Esophagus mucosa (tissue), 1 donor: ENCODE measurements at regions not wholly inside any gene's neighbourhood (a gene's known extent, or its start where the extent isn't known, plus 50 kb on each side); places are given as distances from the start of the nearest gene placed in this dataset.

Source experiments
- ATAC-seq: fragments of 200-7000 bp; cut with Tn5 transposase; one replicate; pipeline ENCODE4 v1.9.1; 2020
- donor health status: DM: yes; HTN: yes; CAD: no.

DNA sequence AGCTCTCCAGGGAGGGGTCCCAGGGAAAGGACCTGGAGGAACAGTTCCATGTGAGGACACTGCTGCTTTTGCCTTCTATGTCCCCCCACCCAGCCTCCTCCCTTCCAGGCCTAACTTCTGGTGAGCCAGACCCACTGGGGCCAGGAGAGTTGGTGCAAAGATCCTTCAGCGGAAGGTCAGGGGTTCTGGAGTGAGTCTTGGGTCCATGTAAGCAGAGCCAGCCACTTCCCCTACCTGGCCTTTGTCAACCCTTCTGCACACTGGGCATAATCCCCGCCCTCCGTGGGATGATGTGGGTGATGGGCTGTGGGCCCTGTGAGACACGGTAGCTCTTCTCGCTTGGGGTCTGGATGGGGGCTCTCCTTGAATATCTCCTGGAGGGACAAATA lies 76.9 kb downstream of the RHOB start:
- ATAC-seq: no peak

DNA sequence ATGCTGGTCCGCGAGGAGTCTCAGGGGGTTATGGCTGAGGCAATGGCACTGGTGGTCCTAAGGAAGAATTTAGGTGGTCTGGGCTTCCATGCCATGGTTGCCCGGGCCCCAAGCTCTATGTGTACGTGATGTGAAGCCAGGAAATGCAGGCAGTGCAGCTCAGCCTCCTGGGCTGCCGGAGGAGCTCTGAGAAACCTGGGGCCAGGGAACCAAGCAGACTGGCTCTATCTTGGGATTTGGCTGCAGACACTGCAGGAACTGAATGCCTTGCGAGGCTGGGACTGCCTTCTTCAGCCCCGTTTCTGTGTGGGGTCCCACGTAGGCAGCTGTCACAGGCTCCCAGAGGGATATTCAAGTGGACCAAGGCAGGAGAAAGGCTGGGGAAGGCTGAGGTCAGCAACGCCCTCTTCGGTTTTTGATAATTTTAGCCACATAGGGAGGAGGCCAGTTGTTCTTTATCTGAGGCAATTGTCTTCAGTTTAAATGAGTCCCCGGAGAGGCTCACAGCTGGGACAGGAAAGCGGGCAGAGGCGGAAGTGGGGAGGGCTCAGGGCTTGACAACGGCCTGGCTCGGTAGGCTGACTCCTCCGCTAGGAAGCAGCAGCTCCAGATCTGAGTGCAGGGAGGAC lies 77.7 kb downstream of the RHOB start:
- ATAC-seq: peak; percentile 24

DNA sequence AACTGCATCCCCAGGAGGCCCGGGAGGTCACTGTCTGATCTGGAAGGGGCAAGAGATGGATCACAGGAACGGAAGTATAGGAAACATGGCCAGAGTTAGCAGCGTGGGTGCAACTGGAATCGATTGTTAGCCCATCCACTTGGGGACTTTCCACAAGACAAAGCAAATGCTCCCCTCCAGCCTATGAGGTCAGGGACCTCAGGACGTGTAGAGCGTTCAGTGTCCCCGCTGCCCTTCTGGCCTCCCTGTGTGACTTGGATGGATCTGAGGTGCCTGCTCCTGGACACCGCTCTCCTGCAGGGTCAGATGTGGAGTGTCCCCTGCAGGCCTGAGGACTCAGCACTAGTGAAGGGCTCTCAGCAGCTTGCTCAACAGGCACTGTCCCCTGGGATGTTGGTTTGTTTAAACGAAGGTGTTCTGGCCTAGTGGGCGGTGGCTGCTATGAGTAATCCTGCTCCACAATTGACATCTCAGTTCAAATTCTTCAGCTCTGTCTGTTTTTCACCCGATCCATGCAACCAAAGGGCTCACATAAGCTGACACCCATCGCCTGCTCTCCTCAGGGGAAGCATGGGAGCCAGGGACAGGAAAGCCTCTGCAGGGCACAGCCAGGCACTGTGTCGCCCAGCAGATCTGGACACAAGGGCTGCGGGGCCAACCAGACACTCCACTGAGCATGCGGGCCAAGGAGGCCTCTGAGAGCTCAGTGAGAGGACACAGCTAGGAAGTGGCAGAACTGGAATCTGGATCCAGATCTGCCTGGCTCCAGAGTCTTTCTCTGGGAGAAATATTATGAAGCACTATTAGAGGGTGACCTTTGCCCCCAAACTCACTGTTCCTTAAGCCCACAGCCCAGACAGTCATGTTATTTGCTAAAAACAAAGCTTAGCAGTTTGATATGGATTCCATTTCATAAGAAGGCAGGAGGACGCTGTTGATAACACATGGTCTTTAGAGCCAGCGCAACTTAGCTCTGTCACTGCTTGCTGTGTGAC lies 78.5 kb downstream of the RHOB start:
- peak; percentile 59 for ATAC-seq

DNA sequence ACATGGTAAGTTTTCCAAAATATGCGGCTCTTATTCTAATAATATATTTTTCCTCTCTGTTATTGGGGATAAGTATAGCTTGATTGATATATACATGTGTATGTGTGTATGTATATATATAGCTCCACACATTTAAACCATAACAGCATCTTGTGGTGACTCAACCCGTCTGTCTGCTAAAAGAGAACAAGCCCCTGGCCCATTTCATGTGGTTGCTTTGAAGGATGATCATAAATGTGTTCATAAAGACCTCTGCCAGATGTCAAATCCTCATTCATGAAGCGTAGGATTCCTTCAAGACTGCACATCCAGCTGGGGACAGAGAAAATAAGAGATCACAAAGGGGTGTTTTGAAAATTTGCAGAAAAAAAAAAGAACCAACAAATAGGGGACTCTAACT lies 79.3 kb downstream of the RHOB start:
- no peak for ATAC-seq

DNA sequence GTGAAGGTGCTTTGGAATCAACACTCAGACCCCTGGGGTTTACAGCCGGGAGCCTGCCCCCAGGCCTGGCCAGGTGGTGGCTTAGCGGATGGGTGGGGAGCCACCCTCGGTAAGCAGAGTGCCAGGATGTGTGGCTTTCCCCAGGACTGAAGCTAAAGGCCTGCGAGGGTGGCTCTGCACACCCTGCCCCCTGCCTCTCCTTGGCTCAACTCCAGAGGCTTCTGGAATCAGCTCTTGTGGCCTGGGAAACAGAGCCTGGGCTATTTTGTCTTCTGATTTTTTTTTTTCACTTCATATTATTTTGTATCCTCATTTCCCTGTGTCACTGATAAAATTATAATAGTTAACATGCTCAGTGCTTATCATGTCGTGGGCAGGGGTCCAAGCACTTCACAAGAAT lies 79.8 kb downstream of the RHOB start:
- ATAC-seq: no peak

DNA sequence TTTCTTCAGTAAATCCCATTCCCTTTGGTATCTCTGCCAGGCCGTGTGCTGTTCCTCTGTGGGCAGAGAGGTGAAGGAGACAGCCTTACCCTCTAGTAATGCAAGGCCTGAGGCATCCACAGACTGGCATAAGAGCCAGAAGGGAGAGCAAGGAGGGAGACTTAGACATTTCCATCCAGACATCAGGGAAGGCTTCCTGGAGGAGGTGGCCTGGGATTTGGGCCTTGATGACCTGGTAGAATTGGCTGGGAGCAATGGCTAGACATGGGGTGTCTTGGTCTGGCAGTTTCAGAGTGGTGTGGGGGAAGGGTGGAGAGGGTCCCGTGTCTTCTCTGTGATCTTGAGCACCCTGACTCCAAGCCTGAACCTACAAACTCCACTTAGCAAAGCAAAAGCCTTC lies 81.8 kb downstream of the RHOB start:
- no peak for ATAC-seq

DNA sequence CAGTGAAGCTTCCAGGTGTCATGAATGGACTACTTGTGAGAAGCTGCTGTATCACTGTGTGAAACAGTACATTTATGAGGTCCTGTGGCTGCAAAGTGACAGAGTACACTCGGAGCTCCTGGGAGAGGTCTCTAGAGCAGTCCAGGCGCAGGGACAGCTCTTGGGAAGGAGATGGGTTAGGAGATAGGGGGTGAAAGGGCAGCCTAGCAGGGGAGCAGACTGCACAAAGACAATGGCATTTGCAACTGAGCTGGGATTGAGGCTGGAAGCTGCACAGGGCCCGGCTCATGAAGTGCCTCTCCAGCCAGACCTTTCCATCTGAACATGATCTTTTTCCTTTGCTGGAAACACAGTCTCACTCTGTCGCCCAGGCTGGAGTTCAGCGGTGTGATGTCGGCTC lies 83.6 kb downstream of the RHOB start:
- ATAC-seq: no peak

DNA sequence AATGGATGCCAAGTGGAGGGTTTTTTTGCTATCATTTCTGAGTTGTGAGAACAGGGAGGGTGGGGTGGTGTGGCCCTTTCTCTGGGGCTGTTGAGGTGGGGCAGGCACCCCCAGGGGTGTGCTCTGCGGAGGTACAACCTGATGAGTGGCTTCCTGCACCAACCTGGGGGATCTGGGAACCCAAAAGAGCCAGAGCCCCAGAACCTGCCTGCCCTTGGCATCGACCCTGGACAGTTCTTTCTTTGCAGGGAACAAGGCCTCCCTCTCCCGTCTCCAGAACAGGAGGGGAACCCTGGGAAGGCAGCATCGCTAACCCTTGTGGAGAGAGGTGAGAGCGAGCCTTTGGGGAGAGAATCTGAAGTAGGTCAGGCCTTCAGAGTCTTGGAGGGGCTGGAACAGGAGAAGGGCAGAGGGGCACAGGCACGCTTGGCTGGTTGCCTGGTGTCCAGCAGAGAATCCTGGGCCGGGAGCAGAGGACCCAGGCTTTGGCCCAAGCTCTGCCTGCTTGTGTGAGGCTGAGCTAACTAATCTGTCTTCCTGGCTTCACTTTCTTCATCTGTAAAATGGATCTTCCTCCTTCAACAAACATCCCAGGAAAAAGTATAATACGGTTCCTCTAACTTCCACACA lies 84.9 kb downstream of the RHOB start:
- no peak for ATAC-seq

DNA sequence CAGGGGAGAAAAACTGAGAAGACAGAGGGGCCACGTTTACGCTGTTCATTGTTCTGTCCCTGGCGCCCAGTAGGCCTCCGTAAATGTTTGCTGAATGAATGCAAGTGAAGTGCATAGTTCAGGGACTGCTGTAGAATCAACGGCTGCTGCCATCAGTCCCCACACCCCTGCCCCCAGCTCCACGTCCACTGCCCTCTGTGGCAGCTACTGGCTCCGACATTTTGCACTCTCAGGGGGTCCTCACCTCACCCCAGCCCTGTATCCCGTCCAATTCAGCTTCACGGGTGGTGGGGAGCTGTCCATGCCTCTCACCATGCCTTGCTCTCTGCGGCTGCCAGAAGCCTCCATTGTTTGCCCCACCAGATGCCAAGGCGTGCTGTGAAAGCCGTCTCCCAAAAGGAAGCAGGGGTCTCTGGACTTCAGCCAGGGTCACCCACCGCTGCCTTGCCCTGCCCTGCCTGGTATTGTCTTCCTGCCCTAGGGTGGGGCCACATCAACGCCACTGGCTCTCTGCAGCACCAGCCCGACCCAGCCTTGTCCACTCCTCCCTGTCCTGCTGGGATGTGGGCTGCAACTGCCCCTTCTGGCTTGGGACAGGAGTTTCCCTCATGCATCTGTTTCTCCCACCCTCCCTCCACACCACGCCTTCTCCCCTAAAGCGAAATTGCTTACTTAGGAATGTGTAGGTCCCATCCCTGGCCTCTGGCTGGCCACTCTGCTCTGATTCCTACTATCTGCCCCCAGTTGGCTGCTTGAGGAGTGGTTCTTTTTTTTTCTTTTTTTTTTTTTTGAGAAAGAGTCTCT lies 86.0 kb downstream of the RHOB start:
- peak; percentile 46 for ATAC-seq

DNA sequence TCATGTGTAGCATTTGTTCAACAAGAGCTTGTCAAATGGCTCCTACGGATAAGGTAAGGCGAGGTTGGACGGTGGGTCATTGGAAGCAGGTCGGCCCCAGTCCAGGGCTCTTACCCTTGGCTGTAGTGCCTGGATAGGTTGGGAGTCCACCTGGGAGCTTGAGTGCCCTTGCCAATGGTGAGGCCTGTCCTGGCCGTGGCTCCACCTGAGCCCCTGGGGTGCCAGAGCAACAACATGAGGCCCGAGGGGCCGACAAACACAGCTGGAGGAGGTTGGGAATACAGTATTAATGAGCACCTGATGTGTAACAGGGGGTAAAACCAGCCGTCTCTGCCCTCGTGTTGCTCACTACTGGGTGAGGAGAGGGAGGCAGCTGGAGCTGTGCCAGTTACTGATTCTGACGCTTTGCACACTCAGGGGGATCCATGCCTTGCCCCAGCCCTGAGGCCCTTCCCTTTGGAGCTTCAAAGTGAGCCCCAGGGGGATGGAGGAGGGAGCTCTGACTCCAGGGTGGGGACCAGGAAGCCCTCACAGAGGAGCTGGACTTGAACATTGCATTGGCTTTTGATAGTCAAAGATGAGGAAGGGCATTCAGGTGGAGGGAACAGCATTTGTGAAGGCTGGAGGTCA lies 87.2 kb downstream of the RHOB start:
- ATAC-seq: no peak

DNA sequence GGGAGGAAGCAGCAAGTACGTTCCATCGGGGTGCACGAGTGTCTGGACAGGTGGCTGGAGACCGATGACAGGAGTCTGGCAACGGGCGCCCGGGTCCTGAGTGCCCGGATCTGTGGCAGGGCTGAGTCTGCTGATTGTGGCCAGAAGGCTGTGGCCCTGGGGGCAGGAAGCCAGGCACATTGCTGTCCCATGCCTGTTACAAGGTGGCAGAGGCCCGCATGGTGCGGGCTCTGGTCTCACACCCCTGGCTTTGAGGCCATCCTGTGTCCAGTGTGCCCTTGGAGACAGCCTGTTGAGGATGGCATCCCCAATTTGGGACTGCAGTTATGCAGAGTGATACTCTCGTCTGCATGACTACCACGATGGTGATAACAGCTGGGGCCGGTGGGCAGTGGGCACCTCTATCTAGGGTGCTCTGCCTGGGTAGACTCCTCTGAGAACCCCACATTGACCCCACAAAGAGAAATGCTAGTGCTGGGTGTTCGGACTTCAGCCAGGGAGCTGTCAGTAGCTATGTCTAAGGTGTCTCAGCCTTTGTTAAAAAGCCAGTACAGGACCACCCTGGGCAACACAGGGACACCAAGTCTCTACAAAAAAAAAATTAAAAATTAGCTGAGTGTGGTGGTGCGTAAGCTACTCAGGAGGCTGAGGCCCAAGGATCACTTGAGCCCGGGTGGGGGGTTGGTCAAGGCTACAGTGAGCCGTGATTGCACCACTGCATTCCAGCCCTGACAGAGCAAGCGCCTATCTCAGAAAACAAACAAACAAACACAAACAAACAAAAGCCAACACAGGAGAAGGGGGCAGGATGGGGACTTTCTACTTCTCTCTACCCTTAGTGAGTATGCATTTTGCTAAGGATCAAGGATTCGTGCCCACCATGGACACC lies 88.3 kb downstream of the RHOB start:
- ATAC-seq: no peak

DNA sequence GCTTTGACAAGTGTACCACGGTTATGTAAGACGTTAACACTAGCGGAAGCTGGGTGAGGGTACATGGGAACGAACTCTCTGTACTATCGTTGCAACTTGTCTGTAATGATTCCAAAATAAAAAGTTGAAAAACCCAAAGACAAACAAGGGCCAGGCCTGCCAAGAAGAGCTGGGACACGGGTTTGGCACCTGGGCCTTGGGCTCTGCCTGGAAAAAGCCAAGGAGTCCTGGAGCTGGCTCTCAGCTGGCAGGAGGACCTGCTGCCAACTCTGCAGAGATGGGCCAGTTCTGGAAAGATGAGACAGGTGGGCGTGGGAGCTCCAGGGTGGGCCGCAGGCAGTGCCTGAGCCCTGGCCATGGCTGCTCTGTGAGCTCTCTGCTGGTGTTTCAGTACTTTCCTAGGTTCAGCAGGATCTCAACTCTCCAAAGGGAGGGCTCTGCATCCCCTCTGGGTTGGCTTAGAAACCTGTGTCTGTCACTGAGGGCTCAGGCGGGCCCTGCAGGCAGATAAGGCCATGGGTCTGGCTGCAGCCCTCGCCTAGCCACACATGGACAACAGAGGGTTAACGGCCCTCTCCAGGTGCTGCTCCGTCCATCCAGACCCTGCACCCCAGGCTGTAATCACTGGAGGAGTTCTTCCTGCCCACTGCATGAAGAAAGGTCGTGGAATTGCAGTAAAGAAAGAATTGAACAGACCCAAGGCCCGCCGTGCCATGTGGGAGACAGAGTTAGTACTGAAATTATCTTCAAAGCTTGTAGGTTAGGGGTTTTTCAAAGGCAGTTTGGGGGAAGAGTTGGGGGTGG lies 89.9 kb downstream of the RHOB start:
- ATAC-seq: no peak

DNA sequence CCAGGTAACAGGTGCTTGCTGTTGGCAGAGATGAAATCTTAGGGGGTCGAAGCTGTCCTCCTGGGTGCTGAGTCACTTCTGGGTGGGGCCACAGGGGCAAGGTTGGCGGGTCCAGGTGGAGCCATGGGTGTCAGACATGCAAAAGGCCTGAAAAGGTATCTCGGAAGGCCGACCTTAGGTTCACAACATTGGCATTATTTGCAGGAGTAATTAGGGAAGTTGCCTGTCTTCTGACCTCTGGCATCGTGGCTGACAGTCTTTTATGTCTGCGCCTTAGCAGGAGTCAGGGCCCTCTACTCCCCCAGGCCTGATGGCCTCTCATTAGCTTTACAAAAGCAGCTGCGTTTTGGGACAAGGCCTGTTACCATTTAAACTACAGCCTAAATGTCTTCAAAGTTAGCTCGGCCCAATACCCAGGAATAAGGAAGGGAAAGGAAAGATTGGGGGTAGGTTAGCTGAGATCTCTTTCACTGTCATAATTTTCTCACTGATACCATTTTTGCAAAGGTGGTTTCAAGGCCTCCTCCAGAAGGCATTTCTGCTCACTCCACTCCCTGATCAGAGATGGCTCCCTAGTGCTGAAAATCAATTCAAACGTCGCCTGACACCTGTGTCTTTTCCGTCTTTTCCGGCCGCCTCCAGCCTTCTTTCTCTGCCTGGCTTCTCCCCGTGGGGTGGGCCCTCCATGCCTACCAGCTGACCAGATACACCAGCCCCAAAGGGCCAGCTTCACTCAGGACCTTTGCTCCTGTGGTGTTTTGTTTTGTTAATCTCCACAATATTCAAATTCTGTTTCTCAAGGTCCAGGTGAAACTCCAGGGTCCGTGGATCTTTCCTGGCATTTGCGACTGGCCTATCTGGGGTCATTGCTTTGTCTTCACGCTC lies 90.8 kb downstream of the RHOB start:
- ATAC-seq: no peak

DNA sequence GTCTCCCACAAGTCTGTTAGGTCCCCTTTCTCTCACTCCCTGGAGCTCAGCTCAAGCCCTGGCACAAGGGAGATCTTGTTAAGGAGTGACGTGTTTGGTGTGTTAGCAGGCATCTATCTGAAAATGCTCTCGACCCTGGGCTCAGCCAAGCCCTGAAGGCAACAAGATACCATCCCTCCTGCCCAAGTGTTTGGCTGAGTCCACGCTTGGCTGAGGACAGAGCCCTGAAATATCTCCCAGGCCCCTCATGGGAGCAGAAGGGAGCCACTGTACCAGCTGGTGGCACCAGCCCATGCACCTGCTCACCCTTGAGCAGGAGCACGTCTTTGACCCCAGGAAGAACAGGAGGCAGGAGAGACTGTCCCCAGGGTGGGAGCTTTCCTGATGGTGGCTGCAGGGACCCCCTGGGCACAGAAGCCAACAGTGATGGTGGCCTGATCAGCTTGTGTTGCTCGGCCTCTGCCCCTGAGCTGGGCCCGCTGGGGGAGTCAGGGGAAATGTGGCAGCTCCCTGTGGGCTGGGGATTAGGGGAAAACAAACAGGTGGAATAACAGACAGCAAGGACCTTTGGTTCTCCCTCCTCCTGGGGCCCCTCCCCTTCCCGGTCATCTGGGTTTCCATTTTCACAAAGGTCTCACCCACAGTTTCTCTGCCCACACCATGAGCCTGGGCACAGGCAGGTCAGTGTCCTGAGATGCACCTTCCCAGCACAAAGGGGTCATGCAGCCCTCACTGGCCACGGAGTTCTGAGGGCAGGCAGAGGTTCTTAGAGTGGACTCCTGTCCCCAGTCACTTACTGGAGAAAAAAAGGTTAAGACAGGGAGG lies 91.6 kb downstream of the RHOB start:
- no peak for ATAC-seq

DNA sequence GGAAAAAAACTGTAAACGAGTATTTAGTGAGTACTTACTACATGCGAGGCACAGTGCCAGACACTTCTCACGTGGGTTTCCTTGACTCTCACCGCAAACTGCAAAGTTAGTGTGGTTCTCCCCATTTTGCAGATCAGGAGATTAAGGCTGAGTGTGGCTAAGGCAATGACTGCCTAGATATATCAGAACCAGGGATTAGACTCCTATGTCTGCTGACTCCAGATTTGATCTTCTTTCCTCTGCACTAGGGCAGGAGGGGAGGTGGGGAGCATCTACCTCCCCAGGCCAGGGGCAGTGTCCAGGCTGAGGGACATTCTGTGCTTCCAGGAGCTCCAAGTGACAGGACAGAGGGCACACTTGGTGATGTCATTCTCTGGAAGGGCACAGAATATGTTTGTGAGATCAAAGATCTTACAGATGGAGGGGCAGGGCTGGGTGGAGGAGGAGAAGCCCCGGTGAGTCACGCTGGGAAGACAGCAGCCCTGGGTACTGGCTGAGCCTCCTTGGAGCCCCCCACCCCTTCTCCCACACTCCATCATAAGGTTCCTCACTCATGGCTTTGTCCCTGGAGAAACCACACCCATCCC lies 92.4 kb downstream of the RHOB start:
- ATAC-seq: peak; percentile 19

DNA sequence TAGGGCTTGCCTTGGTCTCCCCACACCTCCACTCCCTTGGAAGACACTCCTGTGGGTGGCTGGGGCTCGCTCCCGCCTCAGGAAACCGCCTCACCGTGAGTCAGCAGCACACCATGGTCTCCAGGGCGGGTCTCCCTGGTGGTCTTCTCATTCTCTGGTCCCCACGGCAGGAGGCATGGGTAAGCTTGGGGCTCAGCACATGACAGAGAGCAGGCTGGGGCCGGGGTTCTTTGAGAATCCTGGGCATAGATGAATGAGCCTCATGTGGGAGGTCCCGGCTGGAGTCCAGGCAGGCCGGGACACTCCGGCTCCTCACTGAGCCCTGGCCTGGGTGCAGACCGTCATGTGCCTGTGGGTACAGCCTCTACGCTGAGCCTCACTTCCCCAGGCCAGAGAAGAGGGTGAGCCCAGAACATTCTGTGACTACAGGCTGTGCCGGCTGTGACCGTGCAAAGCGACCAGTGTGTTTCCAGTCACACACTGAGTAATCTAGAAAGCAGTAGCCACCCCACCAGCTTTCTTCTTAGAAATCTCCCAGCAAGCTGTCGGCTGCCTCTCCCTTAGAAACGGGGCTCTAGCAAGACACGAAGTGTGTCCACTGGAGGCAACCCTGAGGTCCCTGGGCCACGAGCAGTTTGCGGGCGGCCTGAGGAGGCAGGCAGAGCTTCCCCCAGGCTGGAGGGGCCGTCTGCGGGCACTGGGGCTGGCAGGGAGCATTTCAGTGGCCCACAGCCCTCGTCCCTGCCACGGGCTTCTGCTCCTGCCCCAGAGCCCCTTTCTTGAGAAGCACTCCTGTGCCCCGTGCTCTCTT lies 93.1 kb downstream of the RHOB start:
- peak; percentile 63 for ATAC-seq
